ENCODE measurements at regions not wholly inside any gene's neighbourhood (a gene's known extent, or its start where the extent isn't known, plus 50 kb on each side); places are given as distances from the start of the nearest gene placed in this dataset.

- TF ChIP-seq PKNOX1 (IDR thresholded peaks at IDR 0.05), result no peak
- TF ChIP-seq SP1 (IDR thresholded peaks at IDR 0.05), result no peak
- no peak for TF ChIP-seq SUZ12 (IDR thresholded peaks at IDR 0.05)
- TF ChIP-seq FOXM1 (IDR thresholded peaks at IDR 0.05; ENCODE audit: borderline replicate concordance), result no peak
- no peak for TF ChIP-seq NFRKB (IDR thresholded peaks at IDR 0.05)
- no peak for TF ChIP-seq ARNT (IDR thresholded peaks at IDR 0.05)
- TF ChIP-seq LEF1 (IDR thresholded peaks at IDR 0.05; ENCODE audit: borderline replicate concordance), result no peak
- TF ChIP-seq FOXA1 (IDR thresholded peaks at IDR 0.05), result no peak
- no peak for TF ChIP-seq CTBP1 (IDR thresholded peaks at IDR 0.05; ENCODE audit: borderline replicate concordance)
- no peak for TF ChIP-seq ZNF384 (IDR thresholded peaks at IDR 0.05)
- no peak for TF ChIP-seq TARDBP (IDR thresholded peaks at IDR 0.05)
These were observed 108.5 kb upstream of the ARMC2 start for GRCh38 chr6:108739496-108740330.

All from HEK293T (cell line).